ENCODE measurements at regions not wholly inside any gene's neighbourhood (a gene's known extent, or its start where the extent isn't known, plus 50 kb on each side); places are given as distances from the start of the nearest gene placed in this dataset.

GRCh38 chrX:5791721-5792120 lies 436.9 kb downstream of the NLGN4X start:
- Histone ChIP-seq H3K36me3 (ENCODE audit: low read depth) (no peaks in the 10 kb centered on the region), H3K4me1 (ENCODE audit: low read depth) (no peaks in the 10 kb centered on the region), H3K9me3 (peaks cover 3% of the 10 kb centered on the region), H3K4me3 (no peak overlapping the region)
- DNase-seq (no peak), ATAC-seq (no peak)
- TF ChIP-seq, protein P1, sequence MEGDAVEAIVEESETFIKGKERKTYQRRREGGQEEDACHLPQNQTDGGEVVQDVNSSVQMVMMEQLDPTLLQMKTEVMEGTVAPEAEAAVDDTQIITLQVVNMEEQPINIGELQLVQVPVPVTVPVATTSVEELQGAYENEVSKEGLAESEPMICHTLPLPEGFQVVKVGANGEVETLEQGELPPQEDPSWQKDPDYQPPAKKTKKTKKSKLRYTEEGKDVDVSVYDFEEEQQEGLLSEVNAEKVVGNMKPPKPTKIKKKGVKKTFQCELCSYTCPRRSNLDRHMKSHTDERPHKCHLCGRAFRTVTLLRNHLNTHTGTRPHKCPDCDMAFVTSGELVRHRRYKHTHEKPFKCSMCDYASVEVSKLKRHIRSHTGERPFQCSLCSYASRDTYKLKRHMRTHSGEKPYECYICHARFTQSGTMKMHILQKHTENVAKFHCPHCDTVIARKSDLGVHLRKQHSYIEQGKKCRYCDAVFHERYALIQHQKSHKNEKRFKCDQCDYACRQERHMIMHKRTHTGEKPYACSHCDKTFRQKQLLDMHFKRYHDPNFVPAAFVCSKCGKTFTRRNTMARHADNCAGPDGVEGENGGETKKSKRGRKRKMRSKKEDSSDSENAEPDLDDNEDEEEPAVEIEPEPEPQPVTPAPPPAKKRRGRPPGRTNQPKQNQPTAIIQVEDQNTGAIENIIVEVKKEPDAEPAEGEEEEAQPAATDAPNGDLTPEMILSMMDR (IDR thresholded peaks at IDR 0.05) = no peak
- intact Hi-C loops (cut with DNase I, micrococcal nuclease) = no loop called here

DNA sequence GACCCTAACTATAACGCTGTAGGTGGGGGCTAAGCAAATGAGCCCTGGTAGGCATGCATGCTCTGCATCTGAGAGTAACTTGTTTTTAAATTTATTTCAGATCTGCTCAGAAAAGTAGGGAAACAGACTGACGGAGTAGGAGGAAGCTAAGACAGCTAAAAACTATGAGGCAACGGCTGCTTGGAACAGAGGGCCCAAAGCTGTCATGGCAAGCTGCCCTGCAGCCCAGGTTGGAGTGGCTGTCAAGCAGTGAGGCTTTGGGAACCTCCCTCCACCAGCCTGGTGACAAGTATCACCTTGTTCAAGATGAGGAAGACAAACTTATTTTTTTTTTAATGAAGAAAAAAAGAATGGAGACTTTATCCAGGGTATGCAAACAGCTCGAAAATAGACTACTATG lies 439.8 kb downstream of the NLGN4X start:
- H3K4me1 ChIP-seq (ENCODE audit: low read depth) = no peaks in the 10 kb centered on the region
- DNase-seq (no peak), ATAC-seq (no peak)
- TF ChIP-seq, protein P1 (IDR thresholded peaks at IDR 0.05) = no peak
- intact Hi-C loops (cut with DNase I, micrococcal nuclease) = no loop called here
- no peaks in the 10 kb centered on the region for H3K9me3 ChIP-seq
- H3K36me3 ChIP-seq (ENCODE audit: low read depth) = no peaks in the 10 kb centered on the region
- no peak overlapping the region for H3K4me3 ChIP-seq

GRCh38 chrX:5780821-5781220 lies 447.8 kb downstream of the NLGN4X start:
- ATAC-seq (no peak), DNase-seq (no peak)
- TF ChIP-seq, protein P1 (IDR thresholded peaks at IDR 0.05) = no peak
- H3K4me1 ChIP-seq (ENCODE audit: low read depth) = no peaks in the 10 kb centered on the region
- no peaks in the 10 kb centered on the region for H3K9me3 ChIP-seq
- intact Hi-C loops (cut with DNase I, micrococcal nuclease) = no loop called here
- no peak overlapping the region for H3K4me3 ChIP-seq
- no peaks in the 10 kb centered on the region for H3K36me3 ChIP-seq (ENCODE audit: low read depth)

- no peak overlapping the region for H3K4me3 ChIP-seq
- intact Hi-C loops (cut with DNase I, micrococcal nuclease) = no loop called here
- H3K36me3 ChIP-seq (ENCODE audit: low read depth) = no peaks in the 10 kb centered on the region
- TF ChIP-seq, protein P1 (IDR thresholded peaks at IDR 0.05) = no peak
- ATAC-seq = no peak
- no peaks in the 10 kb centered on the region for H3K4me1 ChIP-seq (ENCODE audit: low read depth)
- H3K9me3 ChIP-seq = no peaks in the 10 kb centered on the region
- no peak for DNase-seq
Observed at GRCh38 chrX:5775846-5776430, 452.7 kb downstream of the NLGN4X start.

GRCh38 chrX:5774446-5774845 lies 454.2 kb downstream of the NLGN4X start:
- ATAC-seq (no peak), DNase-seq (no peak)
- H3K4me3 ChIP-seq = no peak overlapping the region
- TF ChIP-seq, protein P1 (IDR thresholded peaks at IDR 0.05) = no peak
- intact Hi-C loops (cut with DNase I, micrococcal nuclease) = no loop called here
- no peaks in the 10 kb centered on the region for H3K9me3 ChIP-seq
- no peaks in the 10 kb centered on the region for H3K36me3 ChIP-seq (ENCODE audit: low read depth)
- H3K4me1 ChIP-seq (ENCODE audit: low read depth) = no peaks in the 10 kb centered on the region

DNA sequence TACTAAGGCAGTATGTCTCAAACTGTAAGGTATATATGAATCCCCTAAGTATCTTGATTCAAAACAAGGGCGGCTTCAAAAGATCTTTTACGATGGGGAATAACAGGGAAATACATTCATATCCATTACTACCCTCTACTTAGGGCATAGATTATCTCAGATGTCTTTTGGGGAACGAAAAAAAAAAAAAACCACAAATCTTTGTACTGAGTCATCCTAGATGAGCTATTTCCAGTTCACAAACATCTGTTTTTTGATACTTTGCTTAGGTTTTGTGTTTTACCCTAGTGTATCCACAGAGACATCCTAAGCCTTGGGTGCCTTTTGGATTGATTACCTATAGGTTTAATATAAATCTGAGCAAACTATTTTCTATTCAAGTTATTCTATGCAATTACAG lies 457.2 kb downstream of the NLGN4X start:
- no peaks in the 10 kb centered on the region for H3K36me3 ChIP-seq (ENCODE audit: low read depth)
- no peak overlapping the region for H3K4me3 ChIP-seq
- no peak for ATAC-seq
- no peak for DNase-seq
- intact Hi-C loops (cut with DNase I, micrococcal nuclease) = no loop called here
- TF ChIP-seq, protein P1 (IDR thresholded peaks at IDR 0.05) = no peak
- H3K9me3 ChIP-seq = no peaks in the 10 kb centered on the region
- H3K4me1 ChIP-seq (ENCODE audit: low read depth) = no peaks in the 10 kb centered on the region

Data from mucosa of descending colon (tissue), 3 donors.